GM20431 (cell line): ENCODE measurements at regions not wholly inside any gene's neighbourhood (a gene's known extent, or its start where the extent isn't known, plus 50 kb on each side); places are given as distances from the start of the nearest gene placed in this dataset.

Source experiments
- in situ Hi-C: fragments of 300-500 bp; cut with MseI, MboI; formaldehyde crosslinking; loops from one replicate; pipeline ENCODE4 v1.15.0; 2020; ENCODE audit warnings: low sequenced_read_pairs; ENCODE audit not compliant: unreplicated experiment

- in situ Hi-C loops: no loop called here
These were observed 537.7 kb upstream of the NMUR2 start for GRCh38 chr5:152942633-152943336.

- in situ Hi-C loops: no loop called here
These were observed 536.5 kb upstream of the GRIA1 start for GRCh38 chr5:152953788-152954483.

GRCh38 chr5:152956943-152957613, 533.4 kb upstream of the GRIA1 start:
- in situ Hi-C loops: no loop called here

- in situ Hi-C loops: no loop called here
These were observed 512.2 kb upstream of the GRIA1 start for GRCh38 chr5:152978141-152978835.

- in situ Hi-C loops: no loop called here
These were observed 503.3 kb upstream of the GRIA1 start for GRCh38 chr5:152987131-152987530.

- in situ Hi-C loops: no loop called here
These were observed 500.3 kb upstream of the GRIA1 start for GRCh38 chr5:152990217-152990616.

- in situ Hi-C loops: no loop called here
These were observed 499.8 kb upstream of the GRIA1 start for GRCh38 chr5:152990649-152991048.

- in situ Hi-C loops: no loop called here
These were observed 496.3 kb upstream of the GRIA1 start for GRCh38 chr5:152994033-152994680.

GRCh38 chr5:152995214-152995725, 495.2 kb upstream of the GRIA1 start:
- in situ Hi-C loops: no loop called here

- in situ Hi-C loops: no loop called here
These were observed 484.8 kb upstream of the GRIA1 start for GRCh38 chr5:153005711-153006110.

GRCh38 chr5:153006681-153007080, 483.8 kb upstream of the GRIA1 start:
- in situ Hi-C loops: no loop called here

- in situ Hi-C loops: no loop called here
These were observed 476.3 kb upstream of the GRIA1 start for GRCh38 chr5:153014194-153014593.

- in situ Hi-C loops: no loop called here
These were observed 472.3 kb upstream of the GRIA1 start for GRCh38 chr5:153018121-153018520.

GRCh38 chr5:153030755-153031725, 459.4 kb upstream of the GRIA1 start:
- in situ Hi-C loops: no loop called here

- in situ Hi-C loops: no loop called here
These were observed 451.0 kb upstream of the GRIA1 start for GRCh38 chr5:153039501-153039900.

- in situ Hi-C loops: no loop called here
These were observed 446.6 kb upstream of the GRIA1 start for GRCh38 chr5:153043886-153044285.

- in situ Hi-C loops: no loop called here
These were observed 439.8 kb upstream of the GRIA1 start for GRCh38 chr5:153050496-153051179.

- in situ Hi-C loops: no loop called here
These were observed 424.2 kb upstream of the GRIA1 start for GRCh38 chr5:153066281-153066680.
